COLO668 (cell line): ENCODE measurements at regions not wholly inside any gene's neighbourhood (a gene's known extent, or its start where the extent isn't known, plus 50 kb on each side); places are given as distances from the start of the nearest gene placed in this dataset.

ENCODE experiments used
- DNase-seq: peaks from one replicate; lab custom pipeline; 2025; ENCODE audit not compliant: unreplicated experiment; lab: John Stamatoyannopoulos, UW

DNA sequence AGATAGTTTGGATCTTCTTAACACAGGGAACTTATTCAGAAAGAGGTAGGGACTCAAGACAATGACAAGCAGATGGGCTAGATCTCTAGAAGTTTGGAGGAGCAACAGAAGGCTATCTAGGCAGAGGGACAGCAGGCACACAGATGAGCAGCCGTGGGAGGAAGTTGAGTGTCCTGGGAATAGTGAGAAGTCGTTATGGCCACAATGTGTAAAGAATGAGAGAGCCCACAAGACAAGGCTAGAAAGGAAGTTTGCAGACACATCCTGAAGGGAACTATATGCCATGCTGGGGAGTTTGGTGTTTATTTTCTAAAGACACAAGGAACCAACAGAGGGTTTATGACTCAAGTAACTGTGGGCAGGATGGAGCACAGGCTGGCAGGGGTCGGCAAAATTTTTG lies 160.6 kb downstream of the PALM2AKAP2 start:
- no peak for DNase-seq

- DNase-seq = no peak
These were observed 161.8 kb downstream of the PALM2AKAP2 start for GRCh38 chr9:109941771-109942170.

DNA sequence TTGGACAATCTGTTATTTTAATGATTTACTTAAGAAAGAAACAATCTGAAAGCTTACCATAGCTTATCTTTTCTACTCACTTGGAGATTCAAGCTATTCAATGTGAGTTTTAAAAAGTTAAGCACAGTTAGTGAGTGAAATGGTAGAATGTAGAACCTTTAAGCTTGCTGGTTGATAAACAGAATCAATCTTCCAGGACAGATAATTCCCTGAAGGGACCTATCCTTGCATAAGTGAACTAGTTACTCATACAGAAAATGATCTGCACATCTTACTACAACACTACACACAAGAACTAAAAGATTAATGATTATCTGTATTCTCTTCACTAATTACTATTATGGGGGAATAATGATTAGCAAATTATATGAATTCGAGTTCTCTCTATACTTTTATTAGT lies 165.6 kb downstream of the PALM2AKAP2 start:
- no peak for DNase-seq

DNA sequence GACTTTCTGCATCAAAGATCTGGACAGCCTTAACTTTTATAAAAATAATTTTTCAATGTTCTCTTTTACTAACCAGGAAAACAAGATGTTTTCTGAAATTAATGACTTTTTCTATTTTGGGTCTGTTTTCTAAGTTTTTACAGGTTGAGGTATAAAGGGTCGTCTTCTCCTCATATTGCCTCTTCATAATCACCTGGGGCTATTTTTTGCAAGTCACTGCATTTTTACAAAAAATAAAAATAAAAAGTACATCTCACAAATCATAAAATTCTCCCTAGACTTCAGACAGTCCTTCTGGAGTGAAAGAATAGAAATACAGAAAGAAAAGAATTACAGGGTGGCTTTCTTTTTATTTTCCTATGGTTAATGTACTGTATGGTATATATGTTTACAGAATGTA lies 168.5 kb downstream of the PALM2AKAP2 start:
- DNase-seq = no peak

GRCh38 chr9:109950710-109951443 lies 170.9 kb downstream of the PALM2AKAP2 start:
- no peak for DNase-seq

DNA sequence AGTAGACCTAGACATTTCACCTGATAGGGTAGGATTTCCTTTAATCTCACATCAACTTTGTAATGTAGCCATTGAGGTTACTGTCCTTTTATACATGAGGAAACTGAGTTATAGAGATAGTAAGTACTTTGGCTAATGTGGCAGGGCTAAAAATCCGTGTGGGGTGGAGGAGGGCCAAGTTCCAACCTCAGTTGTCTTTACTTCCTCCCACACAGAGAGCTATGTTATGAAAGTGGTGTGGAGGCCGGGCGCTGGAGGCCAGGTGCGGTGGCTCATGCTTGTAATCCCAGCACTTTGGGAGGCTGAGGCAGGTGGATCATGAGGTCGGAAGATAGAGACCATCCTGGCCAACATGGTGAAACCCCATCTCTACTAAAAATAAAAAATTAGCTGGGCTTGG lies 173.3 kb downstream of the PALM2AKAP2 start:
- DNase-seq = no peak

DNA sequence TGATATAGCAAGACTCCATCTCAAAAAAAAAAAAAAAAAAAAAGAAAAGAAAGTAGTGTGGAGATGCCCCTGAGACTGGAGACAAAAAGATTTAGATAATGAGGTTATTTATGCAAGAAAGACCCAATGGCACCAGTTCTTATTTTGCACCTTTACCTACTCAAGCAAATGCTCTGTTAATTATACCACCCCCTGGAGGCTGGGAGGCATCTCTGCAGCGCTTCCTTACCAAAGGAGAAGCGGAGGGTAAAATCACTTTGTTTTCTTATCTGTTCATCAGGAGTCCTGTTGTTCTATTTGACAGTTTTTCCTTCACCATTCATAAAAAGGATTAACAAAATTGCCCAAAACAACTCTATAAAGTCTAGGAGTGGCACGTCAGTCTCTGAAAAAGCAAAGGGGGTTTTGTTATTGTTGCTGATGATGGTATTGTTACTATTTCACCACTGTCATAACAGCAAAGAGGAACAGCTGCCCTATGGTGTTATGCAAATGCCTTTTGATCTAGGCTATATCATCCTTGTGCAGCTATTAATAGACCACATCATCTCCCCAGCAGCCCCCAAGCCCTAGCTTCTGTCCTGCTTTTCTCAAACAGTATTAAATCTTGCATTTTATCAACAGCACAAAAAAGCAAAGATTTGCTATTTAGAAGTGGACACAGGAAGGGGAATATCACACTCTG lies 174.0 kb downstream of the PALM2AKAP2 start:
- DNase-seq = no peak

- DNase-seq = no peak
These were observed 176.9 kb downstream of the PALM2AKAP2 start for GRCh38 chr9:109956717-109957440.

DNA sequence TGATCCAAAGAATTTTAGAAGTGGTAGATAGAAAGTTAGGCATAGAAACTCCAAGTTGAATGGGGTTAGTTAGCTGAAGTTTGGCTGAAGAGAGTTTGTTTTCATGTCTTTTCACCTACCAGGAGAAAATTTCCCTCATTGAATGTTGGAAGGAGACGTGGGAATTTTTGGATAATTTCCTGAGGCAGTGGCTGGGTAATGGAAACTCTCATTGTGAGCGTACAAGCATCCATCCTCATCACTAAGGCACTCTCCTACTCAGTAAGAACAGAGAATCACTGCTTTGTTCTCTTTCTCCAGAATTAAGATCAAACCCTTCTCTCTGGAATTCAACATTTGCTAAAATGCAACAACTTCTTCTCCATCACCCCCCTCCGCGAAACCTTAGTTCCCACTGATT lies 179.7 kb downstream of the PALM2AKAP2 start:
- DNase-seq = no peak

GRCh38 chr9:109961626-109962025 lies 181.6 kb downstream of the PALM2AKAP2 start:
- DNase-seq = no peak

DNA sequence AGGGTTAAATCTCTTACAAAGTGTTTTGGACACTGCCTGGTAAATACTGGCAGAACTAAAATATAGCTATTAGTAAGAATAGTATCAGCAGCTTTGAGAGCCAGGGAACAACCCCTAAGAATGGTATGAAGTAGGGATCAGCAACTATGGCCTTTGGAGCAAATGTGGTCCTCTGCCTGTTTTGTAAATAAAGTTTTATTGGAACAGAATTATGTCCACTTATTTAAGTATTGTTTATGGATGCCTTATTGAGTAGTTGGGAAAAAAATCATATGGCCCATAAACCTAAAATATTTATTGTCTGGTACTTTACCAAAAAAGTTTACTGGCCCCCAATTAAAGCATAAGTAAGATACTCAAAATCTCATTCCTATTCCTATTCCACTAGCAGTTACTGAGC lies 182.2 kb downstream of the PALM2AKAP2 start:
- no peak for DNase-seq

GRCh38 chr9:109963079-109963478 lies 183.1 kb downstream of the PALM2AKAP2 start:
- no peak for DNase-seq

GRCh38 chr9:109966643-109967368 lies 186.8 kb downstream of the PALM2AKAP2 start:
- no peak for DNase-seq

DNA sequence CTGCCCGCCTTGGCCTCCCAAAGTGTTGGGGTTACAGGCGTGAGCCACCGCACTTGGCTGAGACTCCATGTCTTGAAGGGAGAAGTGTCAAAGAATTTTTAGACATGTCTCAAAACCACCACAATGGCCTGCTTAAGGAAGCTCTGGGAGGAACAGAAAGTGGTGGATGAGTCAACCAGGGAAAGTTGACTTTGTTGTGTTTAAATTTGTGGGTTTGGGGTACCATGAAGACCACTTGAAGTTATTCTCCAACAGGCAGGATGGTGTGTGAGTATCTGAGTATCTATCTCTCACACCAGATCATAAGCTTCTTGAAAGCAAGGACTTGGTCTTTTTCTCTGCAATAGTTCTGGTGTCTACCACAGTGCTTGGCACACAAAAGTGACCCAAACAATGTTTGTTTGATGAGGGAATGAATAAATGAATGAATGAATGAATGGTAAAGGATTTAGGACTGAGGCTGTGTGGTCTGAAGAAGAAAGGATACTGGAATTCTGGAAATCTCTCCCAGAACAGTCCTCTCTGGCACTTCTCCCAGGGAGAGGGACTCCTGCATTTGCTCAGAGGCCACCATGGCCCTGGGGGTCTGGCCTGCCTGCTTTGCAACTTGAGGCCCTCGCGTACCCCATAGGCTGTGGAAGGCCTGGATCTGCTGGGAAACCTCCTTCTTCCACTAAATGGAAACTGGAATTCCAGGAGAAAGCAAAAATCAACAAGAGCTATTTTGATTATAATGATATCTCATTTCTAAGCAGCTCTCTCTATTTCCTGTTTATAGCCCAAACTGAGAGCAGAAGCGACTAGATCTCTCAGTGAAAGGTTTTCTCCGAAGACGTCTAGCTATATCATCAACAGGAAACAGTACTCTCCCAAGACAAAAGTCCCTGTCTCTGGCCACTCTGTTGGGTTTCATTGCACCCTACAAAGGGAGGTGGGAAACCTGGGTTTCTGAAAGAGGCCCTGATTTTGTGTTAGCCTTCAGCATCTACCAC lies 187.9 kb downstream of the PALM2AKAP2 start:
- DNase-seq = no peak

DNA sequence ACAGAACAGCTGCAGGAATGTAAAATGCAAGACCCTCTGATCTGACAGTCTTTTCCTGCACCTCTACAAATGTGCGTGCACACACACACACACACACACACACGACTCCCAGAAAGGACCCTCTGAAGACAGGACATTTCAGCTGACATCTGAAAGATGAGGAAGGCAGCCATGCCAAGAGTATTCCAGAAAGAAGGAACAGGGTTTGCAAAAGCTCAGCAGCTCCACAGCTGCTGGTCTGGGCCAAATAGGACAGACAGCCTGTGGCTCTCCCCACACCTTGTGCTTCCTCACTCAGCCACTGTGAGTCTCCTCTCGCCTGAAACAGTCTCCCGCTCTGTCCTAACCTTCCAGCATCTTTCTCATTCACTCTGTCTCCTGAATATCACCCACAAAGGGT lies 189.0 kb downstream of the PALM2AKAP2 start:
- DNase-seq = no peak

- DNase-seq = no peak
These were observed 189.7 kb downstream of the PALM2AKAP2 start for GRCh38 chr9:109969573-109970237.

DNA sequence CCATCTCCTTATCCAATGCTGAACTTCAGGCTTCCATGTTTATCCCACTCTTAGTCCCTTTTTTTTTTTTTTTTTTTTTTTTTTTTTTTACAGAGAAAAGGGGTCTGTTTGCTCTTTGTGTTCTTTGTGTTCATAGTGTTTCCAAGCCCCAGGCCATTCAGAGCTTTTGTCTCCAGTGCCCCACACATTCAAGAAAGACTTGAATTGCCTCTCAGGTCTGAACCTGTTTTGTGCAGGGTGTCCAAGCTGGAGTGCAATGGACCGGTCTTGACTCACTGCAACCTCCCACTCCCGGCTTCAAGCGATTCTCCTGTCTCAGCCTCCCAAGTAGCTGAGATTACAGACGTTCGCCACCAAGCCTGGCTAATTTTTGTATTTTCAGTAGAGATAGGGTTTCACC lies 191.2 kb downstream of the PALM2AKAP2 start:
- no peak for DNase-seq

DNA sequence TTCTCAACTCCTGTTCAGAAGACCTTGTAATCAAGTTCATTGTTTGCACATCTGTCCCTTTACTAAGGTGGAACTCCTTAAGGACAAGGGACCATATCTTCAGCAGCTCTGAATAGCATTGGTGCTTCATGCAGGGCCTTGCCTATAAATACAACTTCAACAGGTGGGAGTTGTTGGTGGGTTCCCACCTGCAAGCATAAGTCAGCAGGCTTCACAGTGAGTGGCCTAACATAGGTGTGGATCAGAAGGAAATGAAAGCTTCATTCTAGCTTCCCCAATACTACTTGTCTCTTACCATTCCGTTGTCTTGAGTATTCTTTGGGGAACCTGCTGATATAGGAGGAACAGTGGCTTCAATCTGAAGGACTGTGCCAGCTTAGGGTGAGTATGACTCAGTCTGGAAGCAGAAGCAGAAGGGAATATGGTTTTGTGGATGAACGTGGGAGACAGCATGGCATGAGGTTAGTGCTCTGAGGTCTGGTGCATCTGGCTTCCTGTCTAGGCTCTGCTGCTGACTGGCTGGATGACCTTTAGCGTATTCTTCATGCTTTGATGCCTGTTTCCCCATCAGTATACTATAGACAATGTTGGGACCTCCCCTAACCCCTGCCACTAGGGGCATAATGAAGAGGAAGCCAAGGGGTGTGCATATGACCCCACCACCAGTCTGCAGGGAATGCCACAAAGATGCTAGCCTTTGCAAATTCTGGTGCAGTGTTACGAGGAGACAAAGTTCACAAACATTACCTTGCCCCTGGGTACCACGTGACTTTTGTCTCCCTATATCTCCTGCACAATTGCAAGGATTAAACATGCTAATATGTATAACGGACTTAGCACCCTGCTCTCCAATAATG lies 192.3 kb downstream of the PALM2AKAP2 start:
- no peak for DNase-seq

DNA sequence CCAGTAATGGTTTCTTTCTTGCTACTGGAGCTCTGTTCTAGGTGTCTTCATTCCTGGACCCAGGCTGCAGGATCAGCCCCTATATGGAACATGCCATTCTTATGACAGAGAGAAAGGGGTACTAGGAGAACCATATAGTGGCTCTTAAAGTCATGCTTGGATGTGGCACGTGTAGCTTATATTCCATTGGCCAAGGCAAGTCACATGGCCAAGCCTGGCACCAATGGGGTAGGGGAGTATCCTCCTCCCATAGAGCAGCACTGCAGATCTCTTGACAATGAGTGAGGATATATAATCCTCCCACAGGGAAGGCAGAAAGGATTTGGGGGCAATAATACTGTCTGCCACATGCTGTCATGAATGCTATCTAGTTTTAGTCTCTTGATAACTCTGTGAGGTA lies 193.3 kb downstream of the PALM2AKAP2 start:
- DNase-seq = no peak
